ENCODE measurements at regions not wholly inside any gene's neighbourhood (a gene's known extent, or its start where the extent isn't known, plus 50 kb on each side); places are given as distances from the start of the nearest gene placed in this dataset.
"Not testable (repeated sequence)": the region's sequence is repeated elsewhere in the genome, so short reads cannot be mapped to it uniquely, and the experiment has no call there.

DNA sequence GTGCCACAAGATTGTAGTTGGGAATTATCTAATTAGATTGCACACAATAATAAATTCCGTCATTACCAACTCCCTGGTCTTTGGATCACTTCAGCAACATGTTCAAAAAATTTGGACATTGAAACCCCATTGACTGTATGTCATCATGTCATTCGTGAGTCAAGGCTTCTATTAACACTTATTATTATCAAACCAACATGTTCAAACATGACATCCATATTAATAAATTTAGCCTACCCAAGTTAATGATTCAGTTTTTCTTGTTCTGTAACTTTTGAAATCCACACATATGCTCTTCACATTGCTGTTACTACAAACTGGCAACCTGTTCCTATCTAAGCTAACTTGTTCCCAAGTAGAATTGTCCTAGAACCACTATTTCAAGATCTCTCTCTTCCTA, 1142.7 kb upstream of the SLC39A10 start:
- no peaks in the 10 kb centered on the region for H4K20me1 ChIP-seq (replicated peaks; ENCODE audit: control insufficient read depth, extremely low read depth, insufficient read depth, low read length)
- no peak overlapping the region for H3K4me3 ChIP-seq (replicated peaks in 1 of 3; ENCODE audit: insufficient read depth in 1 of 3, low read depth in 1 of 3, low read length in 3 of 3)
- FAIRE-seq = no peak
- BruUV-seq (replicated peaks) = no TSS peak
- intact Hi-C loops (cut with micrococcal nuclease) (no loop called here), dilution Hi-C loops (cut with MboI; ENCODE audit: extremely low pct_ligation_motif_present, low sequenced_read_pairs) (no loop called here)
- no peak for TF ChIP-seq FOS (IDR thresholded peaks at IDR 0.05; ENCODE audit: borderline replicate concordance, insufficient read depth, low read length)
- no peak for TF ChIP-seq POLR2A (IDR thresholded peaks at IDR 0.05; ENCODE audit: low read depth, low read length)
- TF ChIP-seq, protein P1, sequence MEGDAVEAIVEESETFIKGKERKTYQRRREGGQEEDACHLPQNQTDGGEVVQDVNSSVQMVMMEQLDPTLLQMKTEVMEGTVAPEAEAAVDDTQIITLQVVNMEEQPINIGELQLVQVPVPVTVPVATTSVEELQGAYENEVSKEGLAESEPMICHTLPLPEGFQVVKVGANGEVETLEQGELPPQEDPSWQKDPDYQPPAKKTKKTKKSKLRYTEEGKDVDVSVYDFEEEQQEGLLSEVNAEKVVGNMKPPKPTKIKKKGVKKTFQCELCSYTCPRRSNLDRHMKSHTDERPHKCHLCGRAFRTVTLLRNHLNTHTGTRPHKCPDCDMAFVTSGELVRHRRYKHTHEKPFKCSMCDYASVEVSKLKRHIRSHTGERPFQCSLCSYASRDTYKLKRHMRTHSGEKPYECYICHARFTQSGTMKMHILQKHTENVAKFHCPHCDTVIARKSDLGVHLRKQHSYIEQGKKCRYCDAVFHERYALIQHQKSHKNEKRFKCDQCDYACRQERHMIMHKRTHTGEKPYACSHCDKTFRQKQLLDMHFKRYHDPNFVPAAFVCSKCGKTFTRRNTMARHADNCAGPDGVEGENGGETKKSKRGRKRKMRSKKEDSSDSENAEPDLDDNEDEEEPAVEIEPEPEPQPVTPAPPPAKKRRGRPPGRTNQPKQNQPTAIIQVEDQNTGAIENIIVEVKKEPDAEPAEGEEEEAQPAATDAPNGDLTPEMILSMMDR (IDR thresholded peaks at IDR 0.05; ENCODE audit: extremely low read depth in 1 of 2, insufficient read depth in 1 of 2, low read depth in 1 of 2, low read length in 2 of 2) = no peak
- no peak for TF ChIP-seq EZH2 (IDR thresholded peaks at IDR 0.05; ENCODE audit: borderline replicate concordance, low read depth, low read length, severe bottlenecking)
- TF ChIP-seq MAX (IDR thresholded peaks at IDR 0.05; ENCODE audit: insufficient read depth, insufficient read length) = no peak
- TF ChIP-seq POLR2AphosphoS5 (IDR thresholded peaks at IDR 0.05; ENCODE audit: insufficient read depth, low read depth, low read length) = no peak
- TF ChIP-seq MYC (IDR thresholded peaks at IDR 0.05; ENCODE audit: low read depth, low read length) = no peak
- no peak for TF ChIP-seq JUN (IDR thresholded peaks at IDR 0.05; ENCODE audit: borderline replicate concordance, insufficient read depth, insufficient read length, low read depth)
- no peak for TF ChIP-seq GATA2 (IDR thresholded peaks at IDR 0.05; ENCODE audit: insufficient read depth, insufficient read length, low read depth, low read length)
- H3K79me2 ChIP-seq (ENCODE audit: control insufficient read depth, insufficient read depth, low read length) = no peaks in the 10 kb centered on the region
- no peaks in the 10 kb centered on the region for H3K9me3 ChIP-seq (replicated peaks; ENCODE audit: control insufficient read depth, insufficient read depth, low read length)
- POLR2A ChIA-PET = no interaction called here
- CTCF ChIA-PET = no interaction called here
- H3K27ac ChIP-seq (ENCODE audit: insufficient read depth, low read depth, low read length) = no peak overlapping the region
- H3K27me3 ChIP-seq (ENCODE audit: control insufficient read depth in 2 of 2, insufficient read depth in 2 of 2, low read length in 2 of 2) = no peaks in the 10 kb centered on the region
- DNase-seq (ENCODE audit: low read depth, low spot score) = no peak
- no peaks in the 10 kb centered on the region for H3K9me1 ChIP-seq (replicated peaks; ENCODE audit: control insufficient read depth, extremely low read depth, insufficient read depth, low read length)
- no peak overlapping the region for H3K4me2 ChIP-seq (ENCODE audit: insufficient read depth, low read length)
- H3K4me1 ChIP-seq (ENCODE audit: control insufficient read depth, extremely low read depth, insufficient read depth, low read length) = no peaks in the 10 kb centered on the region
- H3K9ac ChIP-seq (replicated peaks; ENCODE audit: extremely low read depth, insufficient read depth, low read length) = no peak overlapping the region
- no peaks in the 10 kb centered on the region for H3K36me3 ChIP-seq (ENCODE audit: control insufficient read depth in 2 of 2, extremely low read depth in 1 of 2, insufficient read depth in 2 of 2, low read length in 2 of 2)
- H2AFZ ChIP-seq (ENCODE audit: low read depth, low read length) = no peak overlapping the region

DNA sequence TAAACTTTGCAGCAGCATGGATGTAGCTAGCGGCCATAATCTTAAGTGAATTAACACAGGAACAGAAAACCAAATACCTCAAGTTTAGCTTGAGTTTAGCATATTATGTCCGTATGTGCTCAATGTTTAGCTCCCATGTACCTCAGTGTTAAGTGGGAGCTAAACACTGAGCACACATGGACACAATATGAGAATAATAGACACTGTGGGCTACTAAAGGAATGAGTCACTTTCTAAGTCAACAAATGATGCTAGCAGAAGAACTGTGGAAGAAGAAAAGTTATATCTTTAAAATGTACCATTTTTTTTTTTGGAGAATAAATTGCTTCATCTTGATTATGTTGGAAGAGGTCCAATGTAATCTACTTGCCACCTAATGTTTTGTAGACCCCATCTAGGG, 1146.0 kb upstream of the SLC39A10 start:
- H3K9me3 ChIP-seq (replicated peaks; ENCODE audit: control insufficient read depth, insufficient read depth, low read length); H3K27ac ChIP-seq (ENCODE audit: insufficient read depth, low read depth, low read length); H3K9ac ChIP-seq (replicated peaks; ENCODE audit: extremely low read depth, insufficient read depth, low read length); H3K4me2 ChIP-seq (ENCODE audit: insufficient read depth, low read length); H3K36me3 ChIP-seq (ENCODE audit: control insufficient read depth in 2 of 2, extremely low read depth in 1 of 2, insufficient read depth in 2 of 2, low read length in 2 of 2); FAIRE-seq; BruUV-seq (replicated peaks); H2AFZ ChIP-seq (ENCODE audit: low read depth, low read length); H3K4me1 ChIP-seq (ENCODE audit: control insufficient read depth, extremely low read depth, insufficient read depth, low read length); CTCF ChIA-PET; H3K9me1 ChIP-seq (replicated peaks; ENCODE audit: control insufficient read depth, extremely low read depth, insufficient read depth, low read length); H3K79me2 ChIP-seq (ENCODE audit: control insufficient read depth, insufficient read depth, low read length); DNase-seq (ENCODE audit: low read depth, low spot score); H3K4me3 ChIP-seq (replicated peaks in 1 of 3; ENCODE audit: insufficient read depth in 1 of 3, low read depth in 1 of 3, low read length in 3 of 3); H4K20me1 ChIP-seq (replicated peaks; ENCODE audit: control insufficient read depth, extremely low read depth, insufficient read depth, low read length); POLR2A ChIA-PET; dilution Hi-C loops (cut with MboI; ENCODE audit: extremely low pct_ligation_motif_present, low sequenced_read_pairs); H3K27me3 ChIP-seq (ENCODE audit: control insufficient read depth in 2 of 2, insufficient read depth in 2 of 2, low read length in 2 of 2); intact Hi-C loops (cut with micrococcal nuclease): not testable (repeated sequence)

DNA sequence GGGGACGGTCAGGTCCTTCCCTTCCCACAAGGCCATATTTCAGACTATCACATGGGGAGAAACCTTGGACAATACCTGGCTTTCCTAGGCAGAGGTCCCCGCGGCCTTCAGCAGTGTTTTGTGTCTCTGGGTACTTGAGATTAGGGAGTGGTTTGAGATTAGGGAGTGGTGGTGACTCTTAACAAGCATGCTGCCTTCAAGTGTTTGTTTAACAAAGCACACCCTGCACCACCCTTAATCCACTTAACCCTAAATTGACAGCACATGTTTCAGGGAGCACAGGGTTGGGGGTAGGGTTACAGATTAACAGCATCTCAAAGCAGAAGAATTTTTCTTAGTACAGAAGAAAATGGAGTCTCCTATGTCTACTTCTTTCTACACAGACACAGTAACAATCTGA, 1152.2 kb upstream of the SLC39A10 start:
- BruUV-seq (replicated peaks); H3K36me3 ChIP-seq (ENCODE audit: control insufficient read depth in 2 of 2, extremely low read depth in 1 of 2, insufficient read depth in 2 of 2, low read length in 2 of 2); H3K79me2 ChIP-seq (ENCODE audit: control insufficient read depth, insufficient read depth, low read length); intact Hi-C loops (cut with micrococcal nuclease); H3K4me3 ChIP-seq (replicated peaks in 1 of 3; ENCODE audit: insufficient read depth in 1 of 3, low read depth in 1 of 3, low read length in 3 of 3); dilution Hi-C loops (cut with MboI; ENCODE audit: extremely low pct_ligation_motif_present, low sequenced_read_pairs); CTCF ChIA-PET; POLR2A ChIA-PET; H3K27ac ChIP-seq (ENCODE audit: insufficient read depth, low read depth, low read length); H3K9me3 ChIP-seq (replicated peaks; ENCODE audit: control insufficient read depth, insufficient read depth, low read length); H3K9me1 ChIP-seq (replicated peaks; ENCODE audit: control insufficient read depth, extremely low read depth, insufficient read depth, low read length); H3K27me3 ChIP-seq (ENCODE audit: control insufficient read depth in 2 of 2, insufficient read depth in 2 of 2, low read length in 2 of 2); H3K4me2 ChIP-seq (ENCODE audit: insufficient read depth, low read length); DNase-seq (ENCODE audit: low read depth, low spot score); H2AFZ ChIP-seq (ENCODE audit: low read depth, low read length); H3K4me1 ChIP-seq (ENCODE audit: control insufficient read depth, extremely low read depth, insufficient read depth, low read length); H3K9ac ChIP-seq (replicated peaks; ENCODE audit: extremely low read depth, insufficient read depth, low read length); FAIRE-seq; H4K20me1 ChIP-seq (replicated peaks; ENCODE audit: control insufficient read depth, extremely low read depth, insufficient read depth, low read length): not testable (repeated sequence)

Data from endothelial cell of umbilical vein (primary cell).